HL-60 (cell line): ENCODE measurements at regions not wholly inside any gene's neighbourhood (a gene's known extent, or its start where the extent isn't known, plus 50 kb on each side); places are given as distances from the start of the nearest gene placed in this dataset.

Source experiments
- GABPA ChIP-seq: IDR thresholded peaks from 2 replicates; pipeline ENCODE4 v1.6.1; 2012; ENCODE audit warnings: low read depth
- POLR2AphosphoS5 ChIP-seq: IDR thresholded peaks from 2 replicates; pipeline ENCODE4 v1.6.1; 2012; ENCODE audit warnings: low read depth
- SPI1 ChIP-seq: IDR thresholded peaks from 2 replicates; pipeline ENCODE4 v1.6.1; 2012; ENCODE audit warnings: low read depth, mild to moderate bottlenecking, borderline replicate concordance
- TF ChIP-seq, protein P1 (sequence below): IDR thresholded peaks from one replicate; pipeline ENCODE4 v1.5.1; 2011; ENCODE audit warnings: low read length, control low read depth, inconsistent platforms; ENCODE audit not compliant: insufficient read depth
- TF ChIP-seq, protein P2 (sequence below): IDR thresholded peaks from 2 replicates; pipeline ENCODE4 v1.6.1; 2012; ENCODE audit warnings: low read depth; ENCODE audit not compliant: insufficient replicate concordance

DNA sequence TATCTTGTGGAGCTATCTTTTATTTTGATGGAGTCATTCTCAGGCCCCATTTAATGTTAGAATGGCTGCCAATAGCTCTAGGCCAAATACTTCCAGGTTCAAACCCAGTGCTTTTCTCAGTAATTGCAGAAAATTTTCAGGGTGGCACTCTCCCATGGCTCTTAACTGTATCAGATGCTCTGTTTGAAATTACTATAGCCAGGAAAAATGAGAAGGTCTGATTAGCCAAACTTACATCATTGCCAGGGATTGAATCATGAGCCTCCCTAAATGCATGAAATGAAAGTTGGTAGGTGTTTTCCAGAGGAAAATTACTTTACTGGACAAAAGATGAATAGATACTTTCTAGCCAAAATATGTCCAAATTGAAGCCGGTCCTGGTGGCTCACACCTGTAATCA, 404.8 kb downstream of the MAT2B start:
- TF ChIP-seq, protein P1, sequence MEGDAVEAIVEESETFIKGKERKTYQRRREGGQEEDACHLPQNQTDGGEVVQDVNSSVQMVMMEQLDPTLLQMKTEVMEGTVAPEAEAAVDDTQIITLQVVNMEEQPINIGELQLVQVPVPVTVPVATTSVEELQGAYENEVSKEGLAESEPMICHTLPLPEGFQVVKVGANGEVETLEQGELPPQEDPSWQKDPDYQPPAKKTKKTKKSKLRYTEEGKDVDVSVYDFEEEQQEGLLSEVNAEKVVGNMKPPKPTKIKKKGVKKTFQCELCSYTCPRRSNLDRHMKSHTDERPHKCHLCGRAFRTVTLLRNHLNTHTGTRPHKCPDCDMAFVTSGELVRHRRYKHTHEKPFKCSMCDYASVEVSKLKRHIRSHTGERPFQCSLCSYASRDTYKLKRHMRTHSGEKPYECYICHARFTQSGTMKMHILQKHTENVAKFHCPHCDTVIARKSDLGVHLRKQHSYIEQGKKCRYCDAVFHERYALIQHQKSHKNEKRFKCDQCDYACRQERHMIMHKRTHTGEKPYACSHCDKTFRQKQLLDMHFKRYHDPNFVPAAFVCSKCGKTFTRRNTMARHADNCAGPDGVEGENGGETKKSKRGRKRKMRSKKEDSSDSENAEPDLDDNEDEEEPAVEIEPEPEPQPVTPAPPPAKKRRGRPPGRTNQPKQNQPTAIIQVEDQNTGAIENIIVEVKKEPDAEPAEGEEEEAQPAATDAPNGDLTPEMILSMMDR: no peak
- TF ChIP-seq POLR2AphosphoS5: no peak
- TF ChIP-seq, protein P2, sequence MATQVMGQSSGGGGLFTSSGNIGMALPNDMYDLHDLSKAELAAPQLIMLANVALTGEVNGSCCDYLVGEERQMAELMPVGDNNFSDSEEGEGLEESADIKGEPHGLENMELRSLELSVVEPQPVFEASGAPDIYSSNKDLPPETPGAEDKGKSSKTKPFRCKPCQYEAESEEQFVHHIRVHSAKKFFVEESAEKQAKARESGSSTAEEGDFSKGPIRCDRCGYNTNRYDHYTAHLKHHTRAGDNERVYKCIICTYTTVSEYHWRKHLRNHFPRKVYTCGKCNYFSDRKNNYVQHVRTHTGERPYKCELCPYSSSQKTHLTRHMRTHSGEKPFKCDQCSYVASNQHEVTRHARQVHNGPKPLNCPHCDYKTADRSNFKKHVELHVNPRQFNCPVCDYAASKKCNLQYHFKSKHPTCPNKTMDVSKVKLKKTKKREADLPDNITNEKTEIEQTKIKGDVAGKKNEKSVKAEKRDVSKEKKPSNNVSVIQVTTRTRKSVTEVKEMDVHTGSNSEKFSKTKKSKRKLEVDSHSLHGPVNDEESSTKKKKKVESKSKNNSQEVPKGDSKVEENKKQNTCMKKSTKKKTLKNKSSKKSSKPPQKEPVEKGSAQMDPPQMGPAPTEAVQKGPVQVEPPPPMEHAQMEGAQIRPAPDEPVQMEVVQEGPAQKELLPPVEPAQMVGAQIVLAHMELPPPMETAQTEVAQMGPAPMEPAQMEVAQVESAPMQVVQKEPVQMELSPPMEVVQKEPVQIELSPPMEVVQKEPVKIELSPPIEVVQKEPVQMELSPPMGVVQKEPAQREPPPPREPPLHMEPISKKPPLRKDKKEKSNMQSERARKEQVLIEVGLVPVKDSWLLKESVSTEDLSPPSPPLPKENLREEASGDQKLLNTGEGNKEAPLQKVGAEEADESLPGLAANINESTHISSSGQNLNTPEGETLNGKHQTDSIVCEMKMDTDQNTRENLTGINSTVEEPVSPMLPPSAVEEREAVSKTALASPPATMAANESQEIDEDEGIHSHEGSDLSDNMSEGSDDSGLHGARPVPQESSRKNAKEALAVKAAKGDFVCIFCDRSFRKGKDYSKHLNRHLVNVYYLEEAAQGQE: no peak
- TF ChIP-seq SPI1: no peak
- no peak for TF ChIP-seq GABPA
